ENCODE measurements at regions not wholly inside any gene's neighbourhood (a gene's known extent, or its start where the extent isn't known, plus 50 kb on each side); places are given as distances from the start of the nearest gene placed in this dataset.

GRCh38 chr2:17331636-17332035 is 186.6 kb downstream of the RAD51AP2 start (continued):
- TF ChIP-seq SKIL (IDR thresholded peaks at IDR 0.05; ENCODE audit: low read depth, poor library complexity, severe bottlenecking): no peak
- TF ChIP-seq PAX8 (IDR thresholded peaks at IDR 0.05): no peak
- TF ChIP-seq IKZF2 (IDR thresholded peaks at IDR 0.05): no peak

- SMC1A ChIA-PET (ENCODE audit: uncharacterized antibody, unreplicated experiment): no interaction called here
- in situ Hi-C loops (cut with MboI): no loop called here
- no peaks in the 10 kb centered on the region for H4K20me1 ChIP-seq (ENCODE audit: control insufficient read depth, insufficient read depth)
- intact Hi-C loops (cut with micrococcal nuclease; ENCODE audit: unreplicated experiment): no loop called here
- H3K4me2 ChIP-seq (ENCODE audit: control insufficient read depth, insufficient read depth): no peak overlapping the region
- TF ChIP-seq CEBPZ (IDR thresholded peaks at IDR 0.05; ENCODE audit: low read depth, low read length) (no peak), LARP7 (IDR thresholded peaks at IDR 0.05) (no peak), HCFC1 (IDR thresholded peaks at IDR 0.05; ENCODE audit: low read length) (no peak), CREM (IDR thresholded peaks at IDR 0.05; ENCODE audit: low read depth) (no peak), SREBF1 (IDR thresholded peaks at IDR 0.05; ENCODE audit: low read length) (no peak), SPI1 (IDR thresholded peaks at IDR 0.05; ENCODE audit: borderline replicate concordance, insufficient read depth, low read depth, low read length) (no peak), ETV6 (conservative IDR thresholded peaks at IDR 0.05 in 1 of 2, IDR thresholded peaks at IDR 0.05 in 1 of 2; ENCODE audit: borderline replicate concordance in 1 of 2, low read depth in 1 of 2) (no peak), STAT1 (conservative IDR thresholded peaks at IDR 0.05) (no peak), RAD21 (IDR thresholded peaks at IDR 0.05; ENCODE audit: insufficient read depth, low read depth, low read length) (no peak), EP300 (IDR thresholded peaks at IDR 0.05; ENCODE audit: borderline replicate concordance in 1 of 2, control insufficient read depth in 1 of 2, low read depth in 2 of 2, low read length in 2 of 2) (no peak), KAT2A (conservative IDR thresholded peaks at IDR 0.05; ENCODE audit: control insufficient read depth, low read depth, low read length) (no peak), CTCF (IDR thresholded peaks at IDR 0.05 in 2 of 3, conservative IDR thresholded peaks at IDR 0.05 in 1 of 3; ENCODE audit: control insufficient read depth in 2 of 3, extremely low read depth in 1 of 3, insufficient read depth in 1 of 3, low read depth in 3 of 3, low read length in 3 of 3) (no peak), SRF (IDR thresholded peaks at IDR 0.05; ENCODE audit: low read depth in 2 of 2, low read length in 2 of 2) (no peak)
- RAD21 ChIA-PET (ENCODE audit: unreplicated experiment): no interaction called here
- ATAC-seq (no peak), DNase-seq (ENCODE audit: low read depth, low spot score) (no peak), FAIRE-seq (no peak)
- H3K9me3 ChIP-seq (replicated peaks; ENCODE audit: control insufficient read depth, insufficient read depth, low read length): no peaks in the 10 kb centered on the region
- BruUV-seq (replicated peaks): no TSS peak
- 0% methylated on average over 1 of the region's 1 CpG for WGBS (ENCODE audit: insufficient coverage, insufficient replicate concordance, low lambda C conversion rate, missing lambda C conversion rate)
- H3K27me3 ChIP-seq (replicated peaks in 1 of 2; ENCODE audit: control insufficient read depth in 2 of 2, insufficient read depth in 2 of 2, low read length in 1 of 2): no peaks in the 10 kb centered on the region
- CTCF ChIA-PET: no interaction called here
- no peak overlapping the region for H3K4me3 ChIP-seq
- no peaks in the 10 kb centered on the region for H3K4me1 ChIP-seq (ENCODE audit: control insufficient read depth, insufficient read depth, low read length)
- H3K27ac ChIP-seq (ENCODE audit: control insufficient read depth, insufficient read depth): no peak overlapping the region
- H3K79me2 ChIP-seq (ENCODE audit: control insufficient read depth, insufficient read depth, low read length): no peaks in the 10 kb centered on the region
- H2AFZ ChIP-seq (ENCODE audit: control insufficient read depth, low read depth, low read length): no peak overlapping the region
- POLR2A ChIA-PET: no interaction called here
- H3K9ac ChIP-seq (ENCODE audit: control insufficient read depth, insufficient read depth, low read length): no peak overlapping the region
- no peaks in the 10 kb centered on the region for H3K36me3 ChIP-seq (ENCODE audit: control insufficient read depth in 2 of 2, insufficient read depth in 2 of 2, low read length in 1 of 2)
These were observed 190.1 kb downstream of the RAD51AP2 start for GRCh38 chr2:17328161-17328560.
